Fibroblast of lung (primary cell): ENCODE measurements at regions not wholly inside any gene's neighbourhood (a gene's known extent, or its start where the extent isn't known, plus 50 kb on each side); places are given as distances from the start of the nearest gene placed in this dataset.

Experiments
- CTCF ChIP-seq, 2 donors: IDR thresholded peaks in 1 of 2; conservative IDR thresholded peaks in 1 of 2; 1 replicate in 1 of 2; 2 replicates in 1 of 2; pipeline ENCODE4 v1.5.1; 2011 to 2012; ENCODE audit warnings: low read length in 2 of 2, control low read depth in 1 of 2, inconsistent platforms in 1 of 2, low read depth in 1 of 2, mild to moderate bottlenecking in 1 of 2
- EZH2 ChIP-seq: IDR thresholded peaks from 2 replicates; pipeline ENCODE4 v1.5.1; 2012; ENCODE audit warnings: low read length, control low read depth, mild to moderate bottlenecking; ENCODE audit errors: missing control alignments

GRCh38 chr5:4804691-4805360, 335.3 kb upstream of the ADAMTS16 start:
- TF ChIP-seq CTCF (conservative IDR thresholded peaks at IDR 0.05 in 1 of 2, IDR thresholded peaks at IDR 0.05 in 1 of 2; ENCODE audit: low read depth in 1 of 2, low read length in 2 of 2): no peak
- no peak for TF ChIP-seq EZH2
